Activated T-cell treated with anti-CD3 and anti-CD28 coated beads, Interleukin-2, amount 50 U/mL, for 4 hours (primary cell): ENCODE measurements at regions not wholly inside any gene's neighbourhood (a gene's known extent, or its start where the extent isn't known, plus 50 kb on each side); places are given as distances from the start of the nearest gene placed in this dataset.
A peak's percentile ranks its signal among the peaks of the same experiment; 100 is the strongest.

Experiments used
- ATAC-seq, 2 donors: fragments of 200-7000 bp; cut with Tn5 transposase; one replicate each; pipeline ENCODE4 v1.10.0; 2021
- DNase-seq: peaks from one replicate; pipeline ENCODE4 v3.0.0-alpha.2; 2020
- H3K27me3 Mint-ChIP-seq: one replicate; pipeline ENCODE4 v1.8.0; 2021; ENCODE audit warnings: low read depth, mixed read lengths
- H3K36me3 Mint-ChIP-seq: one replicate; pipeline ENCODE4 v1.8.0; 2022; ENCODE audit warnings: mixed read lengths; ENCODE audit not compliant: insufficient read depth
- H3K4me1 Mint-ChIP-seq: one replicate; pipeline ENCODE4 v1.8.0; 2021; ENCODE audit warnings: low read depth, mixed read lengths
- H3K4me3 Mint-ChIP-seq: one replicate; pipeline ENCODE4 v1.8.0; 2021; ENCODE audit warnings: mild to moderate bottlenecking, moderate library complexity, mixed read lengths
- H3K9me3 Mint-ChIP-seq: one replicate; pipeline ENCODE4 v1.8.0; 2021; ENCODE audit warnings: mixed read lengths

DNA sequence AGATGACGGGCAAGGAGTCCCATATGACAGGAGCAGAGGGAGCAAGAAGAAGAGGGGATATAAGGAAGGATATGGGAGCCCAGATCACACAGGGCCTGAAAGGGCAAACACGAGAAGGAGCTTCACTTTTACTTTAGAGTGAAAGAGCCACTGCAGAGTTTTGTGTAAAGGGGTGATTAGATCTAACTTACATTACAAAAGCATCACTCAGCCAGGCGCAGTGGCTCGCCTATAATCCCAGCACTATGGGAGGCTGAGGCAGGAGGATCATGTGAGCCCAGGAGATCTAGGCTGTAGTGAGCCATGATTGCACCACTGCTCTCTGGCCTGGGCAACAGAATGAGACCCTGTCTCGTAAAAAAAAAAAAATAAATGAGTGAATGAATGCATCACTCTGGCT, 91.1 kb downstream of the MPP7 start:
- ATAC-seq: no peak

GRCh38 chr10:28207799-28208198, 95.1 kb downstream of the MPP7 start:
- ATAC-seq (no peak), DNase-seq (no peak)
- Mint-ChIP-seq H3K9me3 (no peaks in the 10 kb centered on the region), H3K4me3 (no peak overlapping the region), H3K4me1 (peaks cover 5% of the 10 kb centered on the region), H3K27me3 (no peaks in the 10 kb centered on the region), H3K36me3 (peaks cover 31% of the 10 kb centered on the region)

More for the DNA sequence above, 91.1 kb downstream of the MPP7 start:
- Mint-ChIP-seq H3K27me3 (no peaks in the 10 kb centered on the region), H3K36me3 (peaks cover 31% of the 10 kb centered on the region), H3K9me3 (no peaks in the 10 kb centered on the region), H3K4me1 (peaks cover 15% of the 10 kb centered on the region), H3K4me3 (no peak overlapping the region)
- no peak for DNase-seq

GRCh38 chr10:28202941-28203352, 99.9 kb downstream of the MPP7 start:
- H3K36me3 Mint-ChIP-seq: peaks cover 15% of the 10 kb centered on the region
- ATAC-seq (no peak), DNase-seq (no peak)
- no peaks in the 10 kb centered on the region for H3K9me3 Mint-ChIP-seq
- H3K27me3 Mint-ChIP-seq: no peaks in the 10 kb centered on the region
- no peak overlapping the region for H3K4me3 Mint-ChIP-seq
- H3K4me1 Mint-ChIP-seq: no peaks in the 10 kb centered on the region

- Mint-ChIP-seq H3K36me3 (peaks cover 17% of the 10 kb centered on the region), H3K4me1 (no peaks in the 10 kb centered on the region), H3K4me3 (no peak overlapping the region), H3K9me3 (no peaks in the 10 kb centered on the region), H3K27me3 (no peaks in the 10 kb centered on the region)
- ATAC-seq (no peak), DNase-seq (no peak)
Observed at GRCh38 chr10:28201410-28202400, 101.2 kb downstream of the MPP7 start.

GRCh38 chr10:28200775-28201174, 102.1 kb downstream of the MPP7 start:
- DNase-seq (no peak), ATAC-seq (no peak)
- Mint-ChIP-seq H3K27me3 (no peaks in the 10 kb centered on the region), H3K36me3 (peaks cover 16% of the 10 kb centered on the region), H3K4me1 (no peaks in the 10 kb centered on the region), H3K9me3 (no peaks in the 10 kb centered on the region), H3K4me3 (no peak overlapping the region)

GRCh38 chr10:28199941-28200340, 102.9 kb downstream of the MPP7 start:
- Mint-ChIP-seq H3K4me1 (no peaks in the 10 kb centered on the region), H3K9me3 (peaks cover 3% of the 10 kb centered on the region), H3K36me3 (peaks cover 18% of the 10 kb centered on the region), H3K27me3 (no peaks in the 10 kb centered on the region), H3K4me3 (no peak overlapping the region)
- no peak for ATAC-seq
- no peak for DNase-seq

DNA sequence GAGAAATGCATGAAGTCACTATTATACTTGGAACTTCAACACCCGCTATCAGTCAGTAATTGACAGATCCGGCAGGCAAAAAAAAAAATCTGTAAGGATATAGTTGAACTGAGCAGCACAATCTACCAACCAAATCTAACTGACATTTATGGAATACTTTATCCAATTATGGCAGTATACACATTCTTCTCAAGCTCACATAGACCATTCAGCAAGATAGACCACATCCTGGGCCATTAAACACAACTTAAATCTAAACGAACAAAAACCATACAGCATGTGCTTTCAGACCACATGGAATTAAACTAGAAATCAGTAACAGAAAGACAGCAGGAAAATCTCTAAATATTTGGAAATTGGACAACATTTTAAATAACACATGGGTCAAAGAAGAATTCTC, 112.7 kb downstream of the MPP7 start:
- Mint-ChIP-seq H3K27me3 (no peaks in the 10 kb centered on the region), H3K9me3 (no peaks in the 10 kb centered on the region), H3K4me1 (peaks cover 21% of the 10 kb centered on the region), H3K36me3 (peaks cover 7% of the 10 kb centered on the region), H3K4me3 (no peak overlapping the region)
- ATAC-seq (no peak), DNase-seq (no peak)

DNA sequence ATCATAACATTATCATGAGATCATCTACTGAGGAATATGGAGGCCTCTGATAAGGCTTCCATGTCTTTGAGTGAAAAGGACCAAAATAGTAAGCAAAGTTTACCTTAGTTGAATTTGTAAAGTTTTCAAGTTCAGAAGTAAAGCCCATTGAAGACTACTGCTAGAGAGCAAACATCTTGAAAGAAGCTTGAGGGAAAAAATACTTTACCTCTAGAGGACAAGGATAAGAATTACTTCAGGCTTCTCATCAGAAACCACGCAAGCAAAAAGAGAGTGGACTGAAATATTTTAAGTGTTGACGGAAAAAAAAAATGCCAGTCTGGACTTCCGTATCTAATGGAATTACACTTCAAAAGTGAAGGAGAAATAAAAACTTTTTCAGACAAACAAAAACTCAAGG, 114.3 kb downstream of the MPP7 start:
- Mint-ChIP-seq H3K27me3 (no peaks in the 10 kb centered on the region), H3K4me1 (peaks cover 21% of the 10 kb centered on the region), H3K9me3 (no peaks in the 10 kb centered on the region), H3K4me3 (no peak overlapping the region), H3K36me3 (peaks cover 4% of the 10 kb centered on the region)
- no peak for DNase-seq
- no peak for ATAC-seq

- DNase-seq: no peak
- Mint-ChIP-seq H3K4me1 (peaks cover 17% of the 10 kb centered on the region), H3K4me3 (no peak overlapping the region), H3K9me3 (no peaks in the 10 kb centered on the region), H3K27me3 (no peaks in the 10 kb centered on the region), H3K36me3 (peaks cover 2% of the 10 kb centered on the region)
- ATAC-seq: no peak
Observed at GRCh38 chr10:28186887-28187578, 115.8 kb downstream of the MPP7 start.

DNA sequence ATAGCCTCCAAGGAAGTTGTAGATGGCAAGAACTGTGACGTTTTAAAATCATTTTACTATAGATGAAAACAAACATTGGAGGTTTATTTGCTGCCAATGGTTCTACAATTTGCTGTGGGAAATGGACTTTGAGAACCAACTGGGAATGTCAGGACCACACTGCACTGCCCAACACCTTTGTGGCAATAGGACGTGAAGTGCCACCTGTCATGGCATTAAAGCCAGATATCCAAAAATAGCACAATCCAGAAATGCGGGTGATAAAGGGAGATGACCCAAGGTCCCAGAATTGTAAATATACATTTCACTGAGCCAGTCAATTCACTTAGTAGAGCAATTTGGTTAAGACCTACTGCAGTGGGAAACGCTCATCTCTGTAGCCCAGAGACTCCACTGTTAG, 116.4 kb downstream of the MPP7 start:
- peaks cover 2% of the 10 kb centered on the region for H3K36me3 Mint-ChIP-seq

GRCh38 chr10:28184810-28185209, 118.1 kb downstream of the MPP7 start:
- Mint-ChIP-seq H3K36me3 (peaks cover 1% of the 10 kb centered on the region), H3K9me3 (no peaks in the 10 kb centered on the region), H3K4me1 (peaks cover 5% of the 10 kb centered on the region), H3K4me3 (no peak overlapping the region), H3K27me3 (no peaks in the 10 kb centered on the region)
- no peak for ATAC-seq
- DNase-seq: no peak

More for the DNA sequence above, 116.4 kb downstream of the MPP7 start:
- no peaks in the 10 kb centered on the region for H3K9me3 Mint-ChIP-seq
- ATAC-seq (no peak), DNase-seq (no peak)
- H3K4me3 Mint-ChIP-seq: no peak overlapping the region
- no peaks in the 10 kb centered on the region for H3K27me3 Mint-ChIP-seq
- peaks cover 15% of the 10 kb centered on the region for H3K4me1 Mint-ChIP-seq

GRCh38 chr10:28181478-28182096, 121.3 kb downstream of the MPP7 start:
- ATAC-seq (no peak), DNase-seq (no peak)
- peaks cover 23% of the 10 kb centered on the region for H3K4me1 Mint-ChIP-seq
- H3K9me3 Mint-ChIP-seq: no peaks in the 10 kb centered on the region
- H3K36me3 Mint-ChIP-seq: no peaks in the 10 kb centered on the region
- no peak overlapping the region for H3K4me3 Mint-ChIP-seq
- H3K27me3 Mint-ChIP-seq: no peaks in the 10 kb centered on the region

- Mint-ChIP-seq H3K36me3 (no peaks in the 10 kb centered on the region), H3K9me3 (no peaks in the 10 kb centered on the region), H3K27me3 (no peaks in the 10 kb centered on the region), H3K4me1 (peaks cover 26% of the 10 kb centered on the region), H3K4me3 (no peak overlapping the region)
- DNase-seq: peak; percentile 8
- ATAC-seq: no peak
Observed at GRCh38 chr10:28180654-28181053, 122.2 kb downstream of the MPP7 start.

DNA sequence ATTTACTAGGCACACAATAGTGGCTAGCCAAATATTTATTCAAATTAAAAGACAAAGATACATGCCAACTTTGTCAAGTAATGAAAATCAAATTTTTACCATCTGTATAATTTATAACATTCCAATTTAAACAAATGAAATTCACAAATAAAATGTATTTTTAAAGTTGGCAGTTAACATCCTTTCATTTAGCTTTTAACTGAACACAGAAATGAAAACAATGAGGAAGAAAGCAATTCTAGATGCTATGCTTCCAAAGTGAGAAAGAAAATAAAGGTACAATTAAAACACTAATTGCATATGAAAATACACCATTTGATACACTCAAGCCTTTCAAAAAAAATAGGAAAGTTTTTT, 123.1 kb downstream of the MPP7 start:
- no peak overlapping the region for H3K4me3 Mint-ChIP-seq

More for the DNA sequence above, 123.1 kb downstream of the MPP7 start:
- no peaks in the 10 kb centered on the region for H3K9me3 Mint-ChIP-seq
- no peak for DNase-seq
- no peaks in the 10 kb centered on the region for H3K27me3 Mint-ChIP-seq
- no peak for ATAC-seq
- no peaks in the 10 kb centered on the region for H3K36me3 Mint-ChIP-seq
- H3K4me1 Mint-ChIP-seq: peaks cover 29% of the 10 kb centered on the region
